Neural crest cell (in vitro differentiated cells): ENCODE measurements at regions not wholly inside any gene's neighbourhood (a gene's known extent, or its start where the extent isn't known, plus 50 kb on each side); places are given as distances from the start of the nearest gene placed in this dataset.

Source experiments
- DNase-seq: peaks from one replicate; pipeline ENCODE4 v3.0.0; 2021; ENCODE audit warnings: low read depth, mixed read lengths, low spot score
- H3K27ac Mint-ChIP-seq: one replicate; pipeline ENCODE4 v1.8.0; 2021; ENCODE audit warnings: mild to moderate bottlenecking, mixed read lengths; ENCODE audit not compliant: unreplicated experiment
- H3K27me3 Mint-ChIP-seq: 2 replicates; pipeline ENCODE4 v1.8.0; 2021; ENCODE audit warnings: low read depth, mild to moderate bottlenecking, mixed read lengths
- H3K36me3 Mint-ChIP-seq: 2 replicates; pipeline ENCODE4 v1.8.0; 2021; ENCODE audit warnings: low read depth, mild to moderate bottlenecking, mixed read lengths
- H3K4me1 Mint-ChIP-seq: 2 replicates; pipeline ENCODE4 v1.8.0; 2021; ENCODE audit warnings: mixed read lengths
- H3K4me3 Mint-ChIP-seq: one replicate; pipeline ENCODE4 v1.8.0; 2021; ENCODE audit warnings: mild to moderate bottlenecking, mixed read lengths
- H3K9me3 Mint-ChIP-seq: 2 replicates; pipeline ENCODE4 v1.8.0; 2021; ENCODE audit warnings: mixed read lengths
- CTCF ChIP-seq: fragments of 200-600 bp; sonication (generic); conservative IDR thresholded peaks from 2 replicates; pipeline ENCODE4 v1.5.0; 2021; ENCODE audit warnings: antibody characterized with exemption, mild to moderate bottlenecking

- no peaks in the 10 kb centered on the region for H3K27me3 Mint-ChIP-seq
- H3K4me1 Mint-ChIP-seq, result peaks cover 49% of the 10 kb centered on the region
- no peak for DNase-seq
- H3K36me3 Mint-ChIP-seq, result no peaks in the 10 kb centered on the region
- no peak overlapping the region for H3K27ac Mint-ChIP-seq
- no peak for TF ChIP-seq CTCF
- no peaks in the 10 kb centered on the region for H3K9me3 Mint-ChIP-seq
- no peak overlapping the region for H3K4me3 Mint-ChIP-seq
These were observed 417.7 kb upstream of the IRX4 start for GRCh38 chr5:2300421-2300820.

GRCh38 chr5:2299388-2300220 is 416.9 kb upstream of the IRX4 start:
- DNase-seq, result no peak
- no peak overlapping the region for H3K27ac Mint-ChIP-seq

GRCh38 chr5:2298781-2299180 is 416.1 kb upstream of the IRX4 start:
- Mint-ChIP-seq H3K4me3 (no peak overlapping the region), H3K27me3 (no peaks in the 10 kb centered on the region), H3K36me3 (no peaks in the 10 kb centered on the region), H3K4me1 (peaks cover 49% of the 10 kb centered on the region), H3K27ac (peak overlapping the region; percentile 71), H3K9me3 (no peaks in the 10 kb centered on the region)
- no peak for DNase-seq
- no peak for TF ChIP-seq CTCF

More at GRCh38 chr5:2299388-2300220, 416.9 kb upstream of the IRX4 start:
- Mint-ChIP-seq H3K36me3 (no peaks in the 10 kb centered on the region), H3K4me3 (no peak overlapping the region), H3K4me1 (peaks cover 49% of the 10 kb centered on the region), H3K27me3 (no peaks in the 10 kb centered on the region), H3K9me3 (no peaks in the 10 kb centered on the region)
- TF ChIP-seq CTCF, result peak; percentile 32

GRCh38 chr5:2297991-2298390 is 415.3 kb upstream of the IRX4 start:
- H3K9me3 Mint-ChIP-seq, result peaks cover 4% of the 10 kb centered on the region
- H3K4me1 Mint-ChIP-seq, result peaks cover 44% of the 10 kb centered on the region
- DNase-seq, result no peak
- no peaks in the 10 kb centered on the region for H3K27me3 Mint-ChIP-seq
- no peak for TF ChIP-seq CTCF
- H3K4me3 Mint-ChIP-seq, result no peak overlapping the region
- H3K27ac Mint-ChIP-seq, result peak overlapping the region; percentile 43
- H3K36me3 Mint-ChIP-seq, result no peaks in the 10 kb centered on the region

- Mint-ChIP-seq H3K9me3 (peaks cover 7% of the 10 kb centered on the region), H3K4me3 (no peak overlapping the region), H3K27me3 (no peaks in the 10 kb centered on the region), H3K4me1 (peaks cover 36% of the 10 kb centered on the region), H3K27ac (no peak overlapping the region), H3K36me3 (no peaks in the 10 kb centered on the region)
- DNase-seq, result no peak
- TF ChIP-seq CTCF, result no peak
These were observed 412.8 kb upstream of the IRX4 start for GRCh38 chr5:2295476-2295875.
